HCT116 (cell line): ENCODE measurements at regions not wholly inside any gene's neighbourhood (a gene's known extent, or its start where the extent isn't known, plus 50 kb on each side); places are given as distances from the start of the nearest gene placed in this dataset.

Source experiments
- ATAC-seq: fragments of 200-7000 bp; cut with Tn5 transposase; 2 replicates; pipeline ENCODE4 v1.9.1; 2020; ENCODE audit warnings: mild to moderate bottlenecking, moderate library complexity
- BruUV-seq: library from RNA; stranded (reverse); fragments of 400-500 nt; replicated peaks from 2 replicates; lab custom pipeline; 2021; lab: Mats Ljungman, UMichigan
- CTCF ChIA-PET: fragments of 300-600 bp; sonication (Branson Sonifier 250); formaldehyde crosslinking; loops from one replicate; lab custom pipeline; 2021; ENCODE audit warnings: antibody characterized with exemption; lab: Charles Lee
- POLR2A ChIA-PET: fragments of 300-600, 350-600 bp; sonication (Branson Sonifier 250); formaldehyde crosslinking; loops from one replicate; lab custom pipeline; 2021; ENCODE audit warnings: antibody characterized with exemption; lab: Charles Lee
- RAD21 ChIA-PET, 2 experiments: fragments of 300-600 bp; sonication (Branson Sonifier 250); formaldehyde crosslinking; loops; one replicate each; lab custom pipeline; 2023; ENCODE audit warnings: low total read pairs in 2 of 2; ENCODE audit not compliant: uncharacterized antibody in 2 of 2, unreplicated experiment in 2 of 2, low non-redundant PET in 1 of 2; lab: Charles Lee
- DNase-seq: peaks from one replicate; pipeline ENCODE4 v3.0.0-alpha.2; 2010; ENCODE audit warnings: low read depth, low spot score
- H2AFZ ChIP-seq: fragments of 200-600 bp; shearing (Covaris generic), sonication (generic); 2 replicates; pipeline ENCODE4 v1.6.1; 2017; ENCODE audit warnings: low read depth, mixed run types, mixed read lengths, antibody characterized with exemption, low read length; ENCODE audit not compliant: poor library complexity, severe bottlenecking
- H3K27ac ChIP-seq: 2 replicates; pipeline ENCODE4 v1.5.1; 2012; ENCODE audit warnings: low read depth, low read length
- H3K27me3 ChIP-seq: fragments of 200-600 bp; sonication (generic); 2 replicates; pipeline ENCODE4 v1.6.1; 2016; ENCODE audit warnings: mixed run types, low read length, mixed read lengths; ENCODE audit not compliant: insufficient read depth
- H3K36me3 ChIP-seq, 2 experiments: fragments of 200-500 bp in 1 of 2; fragments of 200-600 bp in 1 of 2; sonication (Bioruptor generic) in 1 of 2; sonication (generic) in 1 of 2; 2 replicates each; pipeline versions ENCODE4 v1.5.1 to v1.6.1; 2014 to 2016; ENCODE audit warnings: low read length in 2 of 2, inconsistent platforms in 1 of 2, mixed read lengths in 1 of 2, mixed run types in 1 of 2; ENCODE audit not compliant: insufficient read depth in 2 of 2, control insufficient read depth in 1 of 2
- H3K4me1 ChIP-seq, 2 experiments: fragments of 200-600 bp in 1 of 2; sonication (generic) in 1 of 2; 2 replicates each; pipeline versions ENCODE4 v1.5.1 to v1.6.1; 2012 to 2017; ENCODE audit warnings: low read length in 2 of 2, inconsistent platforms in 1 of 2, mild to moderate bottlenecking in 1 of 2, mixed read lengths in 1 of 2, mixed run types in 1 of 2, moderate library complexity in 1 of 2; ENCODE audit not compliant: insufficient read depth in 2 of 2, control insufficient read depth in 1 of 2
- H3K4me2 ChIP-seq: fragments of 200-600 bp; sonication (generic); 2 replicates; pipeline ENCODE4 v1.6.1; 2017; ENCODE audit warnings: mixed run types, low read length, mixed read lengths
- H3K4me3 ChIP-seq, 2 experiments: fragments of 200-600 bp in 1 of 2; sonication (generic) in 1 of 2; replicated peaks in 1 of 2; 2 replicates each; pipeline ENCODE4 v1.5.1; 2011 to 2016; ENCODE audit warnings: low read length in 2 of 2, control low read depth in 1 of 2, low read depth in 1 of 2, mild to moderate bottlenecking in 1 of 2, mixed read lengths in 1 of 2, mixed run types in 1 of 2
- H3K79me2 ChIP-seq: fragments of 200-600 bp; sonication (generic); 2 replicates; pipeline ENCODE4 v1.6.1; 2017; ENCODE audit warnings: mild to moderate bottlenecking, mixed run types, low read length, moderate library complexity, mixed read lengths; ENCODE audit not compliant: insufficient read depth
- H3K9ac ChIP-seq: fragments of 200-600 bp; sonication (generic); 2 replicates; pipeline ENCODE4 v1.6.1; 2016; ENCODE audit warnings: low read length, mixed read lengths
- H3K9me2 ChIP-seq: fragments of 200-600 bp; sonication (generic), shearing (Covaris generic); 2 replicates; pipeline ENCODE4 v1.6.1; 2017; ENCODE audit warnings: mixed run types, mild to moderate bottlenecking, moderate library complexity; ENCODE audit not compliant: insufficient read depth
- H3K9me3 ChIP-seq, 2 experiments: fragments of 200-500 bp in 1 of 2; fragments of 200-600 bp in 1 of 2; sonication (Bioruptor generic) in 1 of 2; sonication (generic) in 1 of 2; 2 replicates each; pipeline ENCODE4 v1.6.1; 2014 to 2017; ENCODE audit warnings: low read length in 2 of 2, mixed read lengths in 2 of 2, inconsistent platforms in 1 of 2, low read depth in 1 of 2, mild to moderate bottlenecking in 1 of 2, mixed run types in 1 of 2, moderate library complexity in 1 of 2; ENCODE audit not compliant: control insufficient read depth in 1 of 2, insufficient read depth in 1 of 2
- H4K20me1 ChIP-seq: fragments of 200-600 bp; sonication (generic), shearing (Covaris generic); 2 replicates; pipeline ENCODE4 v1.6.1; 2017; ENCODE audit warnings: mixed run types, mild to moderate bottlenecking, moderate library complexity; ENCODE audit not compliant: insufficient read depth
- CBX3 ChIP-seq: IDR thresholded peaks from 2 replicates; pipeline ENCODE4 v1.6.1; 2012; ENCODE audit warnings: low read depth
- CEBPB ChIP-seq: IDR thresholded peaks from 2 replicates; pipeline ENCODE4 v1.6.1; 2012; ENCODE audit warnings: low read depth
- ELF1 ChIP-seq: IDR thresholded peaks from 2 replicates; pipeline ENCODE4 v1.6.1; 2012; ENCODE audit warnings: low read depth, borderline replicate concordance
- EZH2phosphoT487 ChIP-seq: fragments of 200-600 bp; IDR thresholded peaks from 2 replicates; pipeline ENCODE4 v1.6.1; 2018; ENCODE audit warnings: antibody characterized with exemption, borderline replicate concordance
- FOSL1 ChIP-seq: IDR thresholded peaks from 2 replicates; pipeline ENCODE4 v1.6.1; 2012; ENCODE audit warnings: low read depth
- JUND ChIP-seq: IDR thresholded peaks from 2 replicates; pipeline ENCODE4 v1.6.1; 2012
- MAX ChIP-seq: IDR thresholded peaks from 2 replicates; pipeline ENCODE4 v1.6.1; 2012
- POLR2AphosphoS5 ChIP-seq: IDR thresholded peaks from 2 replicates; pipeline ENCODE4 v1.6.1; 2011; ENCODE audit warnings: mild to moderate bottlenecking, low read depth, low read length, moderate library complexity
- RAD21 ChIP-seq: IDR thresholded peaks from 2 replicates; pipeline ENCODE4 v1.6.1; 2012; ENCODE audit warnings: low read depth, mild to moderate bottlenecking
- REST ChIP-seq: IDR thresholded peaks from 2 replicates; pipeline ENCODE4 v1.6.1; 2012; ENCODE audit warnings: low read depth
- SIN3A ChIP-seq: IDR thresholded peaks from 2 replicates; pipeline ENCODE4 v1.6.1; 2012; ENCODE audit warnings: low read depth
- TCF7L2 ChIP-seq: IDR thresholded peaks from 2 replicates; pipeline ENCODE4 v1.7.0; 2011; ENCODE audit warnings: borderline replicate concordance, inconsistent platforms; ENCODE audit not compliant: insufficient read depth, insufficient read length; ENCODE audit errors: extremely low read depth
- YY1 ChIP-seq: IDR thresholded peaks from 2 replicates; pipeline ENCODE4 v1.6.1; 2011; ENCODE audit warnings: low read length, low read depth, moderate library complexity, mild to moderate bottlenecking; ENCODE audit not compliant: insufficient replicate concordance; ENCODE audit errors: extremely low read depth
- ZFX ChIP-seq: fragments of 450-650 bp; IDR thresholded peaks from 2 replicates; pipeline ENCODE4 v1.6.1; 2017
- ZNF274 ChIP-seq: fragments of 200-500 bp; sonication (Bioruptor generic); IDR thresholded peaks from 2 replicates; pipeline ENCODE4 v1.6.1; 2014; ENCODE audit warnings: mild to moderate bottlenecking, low read depth, low read length, inconsistent platforms
- intact Hi-C: fragments of 100-400 bp; cut with micrococcal nuclease; formaldehyde crosslinking; loops from 2 replicates; pipeline ENCODE4 v1.10.0; 2022
- TF ChIP-seq, protein P1 (sequence below), 3 experiments: fragments of 200-600 bp in 1 of 3; sonication (generic) in 1 of 3; IDR thresholded peaks in 2 of 3; conservative IDR thresholded peaks in 1 of 3; 2 replicates each; pipeline ENCODE4 v1.5.1; 2012 to 2017; ENCODE audit warnings: low read depth in 2 of 3, low read length in 2 of 3, antibody characterized with exemption in 1 of 3, borderline replicate concordance in 1 of 3, control low read depth in 1 of 3, mild to moderate bottlenecking in 1 of 3, mixed read lengths in 1 of 3, mixed run types in 1 of 3, moderate library complexity in 1 of 3; ENCODE audit not compliant: insufficient read depth in 1 of 3
- TF ChIP-seq, protein P2 (sequence below): IDR thresholded peaks from 2 replicates; pipeline ENCODE4 v1.6.1; 2012

- TF ChIP-seq REST (no peak), CEBPB (no peak), ZNF274 (no peak), POLR2AphosphoS5 (no peak), TCF7L2 (no peak), ELF1 (no peak)
- TF ChIP-seq, protein P1, sequence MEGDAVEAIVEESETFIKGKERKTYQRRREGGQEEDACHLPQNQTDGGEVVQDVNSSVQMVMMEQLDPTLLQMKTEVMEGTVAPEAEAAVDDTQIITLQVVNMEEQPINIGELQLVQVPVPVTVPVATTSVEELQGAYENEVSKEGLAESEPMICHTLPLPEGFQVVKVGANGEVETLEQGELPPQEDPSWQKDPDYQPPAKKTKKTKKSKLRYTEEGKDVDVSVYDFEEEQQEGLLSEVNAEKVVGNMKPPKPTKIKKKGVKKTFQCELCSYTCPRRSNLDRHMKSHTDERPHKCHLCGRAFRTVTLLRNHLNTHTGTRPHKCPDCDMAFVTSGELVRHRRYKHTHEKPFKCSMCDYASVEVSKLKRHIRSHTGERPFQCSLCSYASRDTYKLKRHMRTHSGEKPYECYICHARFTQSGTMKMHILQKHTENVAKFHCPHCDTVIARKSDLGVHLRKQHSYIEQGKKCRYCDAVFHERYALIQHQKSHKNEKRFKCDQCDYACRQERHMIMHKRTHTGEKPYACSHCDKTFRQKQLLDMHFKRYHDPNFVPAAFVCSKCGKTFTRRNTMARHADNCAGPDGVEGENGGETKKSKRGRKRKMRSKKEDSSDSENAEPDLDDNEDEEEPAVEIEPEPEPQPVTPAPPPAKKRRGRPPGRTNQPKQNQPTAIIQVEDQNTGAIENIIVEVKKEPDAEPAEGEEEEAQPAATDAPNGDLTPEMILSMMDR (IDR thresholded peaks at IDR 0.05 in 2 of 3, conservative IDR thresholded peaks at IDR 0.05 in 1 of 3; ENCODE audit: borderline replicate concordance in 1 of 3, insufficient read depth in 1 of 3, low read depth in 2 of 3, low read length in 2 of 3) = no peak
Observed at GRCh38 chr9:79104216-79104615, 467.5 kb upstream of the TLE4 start (continued).

- TF ChIP-seq MAX = no peak
- TF ChIP-seq ZFX = no peak
- TF ChIP-seq CBX3 = no peak
- TF ChIP-seq REST = no peak
- TF ChIP-seq, protein P2, sequence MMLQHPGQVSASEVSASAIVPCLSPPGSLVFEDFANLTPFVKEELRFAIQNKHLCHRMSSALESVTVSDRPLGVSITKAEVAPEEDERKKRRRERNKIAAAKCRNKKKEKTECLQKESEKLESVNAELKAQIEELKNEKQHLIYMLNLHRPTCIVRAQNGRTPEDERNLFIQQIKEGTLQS = no peak
- TF ChIP-seq EZH2phosphoT487 = no peak
- no peak for TF ChIP-seq FOSL1
- TF ChIP-seq ELF1 = no peak
- TF ChIP-seq YY1 = no peak
- TF ChIP-seq SIN3A = no peak
- no peak for TF ChIP-seq RAD21
- no peak for TF ChIP-seq JUND
- TF ChIP-seq ZNF274 = no peak
- ChIA-PET POLR2A (no interaction called here), RAD21 (no interaction called here), CTCF (no interaction called here)
- DNase-seq (no peak), ATAC-seq (no peak)
- Histone ChIP-seq H3K4me1 (no peaks in the 10 kb centered on the region), H3K79me2 (no peaks in the 10 kb centered on the region), H3K27me3 (no peaks in the 10 kb centered on the region), H3K4me3 (no peak overlapping the region), H4K20me1 (no peaks in the 10 kb centered on the region), H3K9ac (no peak overlapping the region), H3K36me3 (no peaks in the 10 kb centered on the region), H3K9me3 (peaks cover 0 to 5% of the 10 kb centered on the region in 2 experiments; a peak in 1 of 4 replicates), H3K9me2 (no peaks in the 10 kb centered on the region), H3K27ac (no peak overlapping the region), H2AFZ (no peak overlapping the region), H3K4me2 (no peak overlapping the region)
- intact Hi-C loops = no loop called here
- BruUV-seq = no TSS peak
Observed at GRCh38 chr9:79104951-79105350, 466.8 kb upstream of the TLE4 start.
